ENCODE measurements at regions not wholly inside any gene's neighbourhood (a gene's known extent, or its start where the extent isn't known, plus 50 kb on each side); places are given as distances from the start of the nearest gene placed in this dataset.

- TF ChIP-seq CTCF (IDR thresholded peaks at IDR 0.05): no peak
Measured at GRCh38 chr14:86597279-86597678, 1067.3 kb downstream of the FLRT2 start.

- no peak for TF ChIP-seq CTCF (IDR thresholded peaks at IDR 0.05)
Measured at GRCh38 chr14:86596024-86596423, 1066.1 kb downstream of the FLRT2 start.

GRCh38 chr14:86575141-86575540 lies 1045.2 kb downstream of the FLRT2 start:
- no peak for TF ChIP-seq CTCF (IDR thresholded peaks at IDR 0.05)

GRCh38 chr14:86574778-86575129 lies 1044.8 kb downstream of the FLRT2 start:
- TF ChIP-seq CTCF (IDR thresholded peaks at IDR 0.05): no peak

GRCh38 chr14:86574051-86574777 lies 1044.3 kb downstream of the FLRT2 start:
- no peak for TF ChIP-seq CTCF (IDR thresholded peaks at IDR 0.05)

- TF ChIP-seq CTCF (IDR thresholded peaks at IDR 0.05): no peak
Measured at GRCh38 chr14:86570371-86570770, 1040.4 kb downstream of the FLRT2 start.

- TF ChIP-seq CTCF (IDR thresholded peaks at IDR 0.05): no peak
Measured at GRCh38 chr14:86543521-86543920, 1013.6 kb downstream of the FLRT2 start.

GRCh38 chr14:86541972-86542371 lies 1012.0 kb downstream of the FLRT2 start:
- TF ChIP-seq CTCF (IDR thresholded peaks at IDR 0.05): no peak

All from LNCAP (cell line).